Activated T-cell treated with anti-CD3 and anti-CD28 coated beads for 1 hour (primary cell): ENCODE measurements at regions not wholly inside any gene's neighbourhood (a gene's known extent, or its start where the extent isn't known, plus 50 kb on each side); places are given as distances from the start of the nearest gene placed in this dataset.
"Not testable (repeated sequence)": the region's sequence is repeated elsewhere in the genome, so short reads cannot be mapped to it uniquely, and the experiment has no call there.

Source experiments
- DNase-seq: peaks from one replicate; pipeline ENCODE4 v3.0.0-alpha.2; 2020; ENCODE audit warnings: low read depth

- no peak for DNase-seq
Observed at GRCh38 chr20:40634891-40635290, 54.1 kb downstream of the MAFB start.

GRCh38 chr20:40633123-40633850 lies 55.7 kb downstream of the MAFB start:
- no peak for DNase-seq

GRCh38 chr20:40632346-40632976 lies 56.6 kb downstream of the MAFB start:
- no peak for DNase-seq

- DNase-seq, result no peak
Observed at GRCh38 chr20:40631119-40631631, 57.9 kb downstream of the MAFB start.

- DNase-seq, result no peak
Observed at GRCh38 chr20:40630713-40631112, 58.3 kb downstream of the MAFB start.

GRCh38 chr20:40630099-40630498 lies 58.9 kb downstream of the MAFB start:
- DNase-seq, result no peak

GRCh38 chr20:40628877-40629276 lies 60.2 kb downstream of the MAFB start:
- DNase-seq, result no peak

- not testable (repeated sequence) for DNase-seq
Observed at GRCh38 chr20:40619053-40619452, 70.0 kb downstream of the MAFB start.

- no peak for DNase-seq
Observed at GRCh38 chr20:40617594-40617993, 71.4 kb downstream of the MAFB start.

GRCh38 chr20:40612837-40613236 lies 76.2 kb downstream of the MAFB start:
- DNase-seq, result no peak

- DNase-seq, result no peak
Observed at GRCh38 chr20:40612247-40612646, 76.8 kb downstream of the MAFB start.

GRCh38 chr20:40610730-40611129 lies 78.3 kb downstream of the MAFB start:
- no peak for DNase-seq

- no peak for DNase-seq
Observed at GRCh38 chr20:40607927-40608326, 81.1 kb downstream of the MAFB start.

- DNase-seq, result no peak
Observed at GRCh38 chr20:40606660-40607059, 82.4 kb downstream of the MAFB start.

- DNase-seq, result no peak
Observed at GRCh38 chr20:40606237-40606636, 82.8 kb downstream of the MAFB start.

GRCh38 chr20:40604416-40604815 lies 84.6 kb downstream of the MAFB start:
- no peak for DNase-seq

GRCh38 chr20:40603057-40603651 lies 85.9 kb downstream of the MAFB start:
- no peak for DNase-seq

- DNase-seq, result no peak
Observed at GRCh38 chr20:40602381-40602780, 86.7 kb downstream of the MAFB start.

GRCh38 chr20:40600441-40601219 lies 88.4 kb downstream of the MAFB start:
- DNase-seq, result no peak

GRCh38 chr20:40599987-40600386 lies 89.0 kb downstream of the MAFB start:
- DNase-seq, result no peak

GRCh38 chr20:40592941-40593340 lies 96.1 kb downstream of the MAFB start:
- DNase-seq, result no peak

GRCh38 chr20:40591536-40591935 lies 97.5 kb downstream of the MAFB start:
- DNase-seq, result no peak
